Spleen (tissue), 11 donors: ENCODE measurements at regions not wholly inside any gene's neighbourhood (a gene's known extent, or its start where the extent isn't known, plus 50 kb on each side); places are given as distances from the start of the nearest gene placed in this dataset.

Experiments used
- DNase-seq: peaks from one replicate; pipeline ENCODE4 v3.0.0-alpha.2; 2020
- H3K27ac ChIP-seq, 8 donors: fragments of 200-600 bp; sonication (generic) in 7 of 8; 1 replicate in 4 of 8; 2 replicates in 4 of 8; pipeline versions ENCODE4 v1.5.0 to v1.8.0; 2016 to 2021; ENCODE audit warnings: inconsistent platforms in 4 of 8, mild to moderate bottlenecking in 4 of 8, moderate library complexity in 1 of 8
- H3K27me3 ChIP-seq, 7 donors: fragments of 200-600 bp; sonication (generic) in 6 of 7; replicated peaks in 1 of 7; 1 replicate in 4 of 7; 2 replicates in 3 of 7; pipeline versions ENCODE4 v1.5.0 to v1.8.0; 2016 to 2021; ENCODE audit warnings: inconsistent platforms in 3 of 7, mild to moderate bottlenecking in 1 of 7
- H3K36me3 ChIP-seq, 6 donors: fragments of 200-600 bp; sonication (generic) in 5 of 6; 1 replicate in 4 of 6; 2 replicates in 2 of 6; pipeline versions ENCODE4 v1.5.0 to v1.8.0; 2016 to 2021; ENCODE audit warnings: inconsistent platforms in 2 of 6
- H3K4me1 ChIP-seq, 6 donors: fragments of 200-600 bp; sonication (generic) in 5 of 6; 1 replicate in 3 of 6; 2 replicates in 3 of 6; pipeline versions ENCODE4 v1.5.0 to v1.8.0; 2016 to 2021; ENCODE audit warnings: inconsistent platforms in 3 of 6
- H3K4me3 ChIP-seq, 8 donors: fragments of 200-600 bp; sonication (generic) in 7 of 8; 1 replicate in 4 of 8; 2 replicates in 4 of 8; pipeline versions ENCODE4 v1.5.0 to v1.8.0; 2016 to 2021; ENCODE audit warnings: inconsistent platforms in 4 of 8, mild to moderate bottlenecking in 4 of 8, moderate library complexity in 2 of 8
- H3K9me3 ChIP-seq, 8 donors: fragments of 200-600 bp; sonication (generic) in 7 of 8; 1 replicate in 4 of 8; 2 replicates in 4 of 8; pipeline versions ENCODE4 v1.5.0 to v1.8.0; 2016 to 2021; ENCODE audit warnings: inconsistent platforms in 4 of 8
- POLR2A ChIP-seq, 3 donors: fragments of 450-650 bp; IDR thresholded peaks; one replicate each; pipeline ENCODE4 v1.5.1; 2017; ENCODE audit warnings: antibody characterized with exemption in 3 of 3, mild to moderate bottlenecking in 1 of 3
- POLR2AphosphoS5 ChIP-seq, 3 donors: sonication (generic); formaldehyde crosslinking; IDR thresholded peaks; one replicate each; pipeline ENCODE4 v1.5.1; 2017; ENCODE audit warnings: antibody characterized with exemption in 3 of 3
- WGBS, 5 donors: extraction: QIAGEN DNeasy Blood & Tissue Kit in 3 of 5; methylation state at CpG; one replicate each; pipeline versions ENCODE4 v1.1.5 to v1.1.7; 2013 to 2018; 5-methylcytosine and 5-hydroxymethylcytosine counted together
- intact Hi-C: fragments of 100-400 bp; cut with DNase I; formaldehyde crosslinking; loops from one replicate; pipeline ENCODE4 v1.15.0; 2023; ENCODE audit warnings: low total_unique reads
- TF ChIP-seq, protein P1 (sequence below), 11 experiments: fragments of 200-600 bp in 7 of 11; fragments of 450-650 bp in 4 of 11; sonication (generic) in 4 of 11; IDR thresholded peaks in 8 of 11; conservative IDR thresholded peaks in 3 of 11; 1 replicate in 7 of 11; 2 replicates in 4 of 11; pipeline versions ENCODE4 v1.4.0 to v1.8.0; 2016 to 2021; ENCODE audit warnings: antibody characterized with exemption in 11 of 11, inconsistent platforms in 4 of 11, mild to moderate bottlenecking in 1 of 11
- donor health status: healthy with polysubstance abuse.
- donor health status: DM: no; HTN: no; CAD: no; lungs with moderate emphysema.
- donor health status: DM: no; HTN: no; CAD: no.
- donor health status: Bipolar disorder and iron deficiency.
- donor health status: healthy.
- donor health status: DM: no; HTN: no; CAD: no.
- donor health status: DM: yes; HTN: yes; CAD: no.

DNA sequence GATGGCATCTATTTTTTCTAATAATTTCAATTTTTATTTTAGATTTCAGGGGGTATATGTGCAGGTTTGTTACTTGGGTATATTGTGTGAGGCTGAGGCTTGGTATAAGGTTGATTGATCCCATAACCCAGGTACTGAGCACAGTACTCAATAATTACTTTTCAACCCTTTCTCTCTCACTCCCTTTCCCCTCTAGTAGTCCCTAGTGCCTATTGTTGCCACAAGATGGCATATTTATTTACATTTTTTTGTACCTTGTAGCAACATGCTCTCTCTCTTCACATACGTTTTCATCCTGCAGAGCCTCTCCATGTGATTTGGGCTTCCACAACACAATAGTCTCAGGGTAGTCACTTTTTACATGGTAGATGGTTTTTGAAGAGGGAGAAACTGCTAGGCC lies 172.0 kb downstream of the ATOH1 start:
- H3K27ac ChIP-seq, result no peak overlapping the region
- TF ChIP-seq POLR2AphosphoS5 (IDR thresholded peaks at IDR 0.05) (no peak), POLR2A (IDR thresholded peaks at IDR 0.05) (no peak)
- TF ChIP-seq, protein P1, sequence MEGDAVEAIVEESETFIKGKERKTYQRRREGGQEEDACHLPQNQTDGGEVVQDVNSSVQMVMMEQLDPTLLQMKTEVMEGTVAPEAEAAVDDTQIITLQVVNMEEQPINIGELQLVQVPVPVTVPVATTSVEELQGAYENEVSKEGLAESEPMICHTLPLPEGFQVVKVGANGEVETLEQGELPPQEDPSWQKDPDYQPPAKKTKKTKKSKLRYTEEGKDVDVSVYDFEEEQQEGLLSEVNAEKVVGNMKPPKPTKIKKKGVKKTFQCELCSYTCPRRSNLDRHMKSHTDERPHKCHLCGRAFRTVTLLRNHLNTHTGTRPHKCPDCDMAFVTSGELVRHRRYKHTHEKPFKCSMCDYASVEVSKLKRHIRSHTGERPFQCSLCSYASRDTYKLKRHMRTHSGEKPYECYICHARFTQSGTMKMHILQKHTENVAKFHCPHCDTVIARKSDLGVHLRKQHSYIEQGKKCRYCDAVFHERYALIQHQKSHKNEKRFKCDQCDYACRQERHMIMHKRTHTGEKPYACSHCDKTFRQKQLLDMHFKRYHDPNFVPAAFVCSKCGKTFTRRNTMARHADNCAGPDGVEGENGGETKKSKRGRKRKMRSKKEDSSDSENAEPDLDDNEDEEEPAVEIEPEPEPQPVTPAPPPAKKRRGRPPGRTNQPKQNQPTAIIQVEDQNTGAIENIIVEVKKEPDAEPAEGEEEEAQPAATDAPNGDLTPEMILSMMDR (IDR thresholded peaks at IDR 0.05 in 8 of 11, conservative IDR thresholded peaks at IDR 0.05 in 3 of 11), result no peak
- DNase-seq, result no peak
- WGBS, 5 donors, result 36 to 81% (median 59%) methylated on average over 1 of the region's 1 CpG
- intact Hi-C loops, result no loop called here
- no peak overlapping the region for H3K4me3 ChIP-seq
- H3K9me3 ChIP-seq, result peaks cover 0 to 3% (median 0%) of the 10 kb centered on the region in 8 donors
- H3K27me3 ChIP-seq, result no peaks in the 10 kb centered on the region
- H3K36me3 ChIP-seq, result no peaks in the 10 kb centered on the region
- H3K4me1 ChIP-seq, result no peaks in the 10 kb centered on the region

DNA sequence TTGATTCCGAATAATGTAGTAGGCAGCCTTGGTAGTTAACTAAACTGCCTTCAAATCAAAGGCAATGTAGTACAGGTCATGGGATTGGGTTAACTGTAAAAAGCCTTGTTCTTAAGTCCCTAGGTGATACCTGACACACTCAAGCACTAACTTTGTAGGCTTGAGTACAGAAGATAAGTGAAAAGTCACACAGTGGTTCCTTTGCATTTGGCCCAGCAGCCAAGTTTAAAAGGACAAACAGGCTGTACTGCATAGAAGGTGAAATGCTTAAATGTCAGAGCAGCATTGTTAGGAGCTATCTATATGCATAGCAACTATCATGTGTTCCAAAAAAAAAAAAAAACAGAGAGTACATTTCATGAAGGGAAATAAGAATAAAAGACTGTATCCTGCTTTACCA lies 178.4 kb downstream of the ATOH1 start:
- no peak overlapping the region for H3K27ac ChIP-seq
- H3K27me3 ChIP-seq, result no peaks in the 10 kb centered on the region
- intact Hi-C loops, result no loop called here
- TF ChIP-seq POLR2AphosphoS5 (IDR thresholded peaks at IDR 0.05) (no peak), POLR2A (IDR thresholded peaks at IDR 0.05) (no peak)
- TF ChIP-seq, protein P1 (IDR thresholded peaks at IDR 0.05 in 8 of 11, conservative IDR thresholded peaks at IDR 0.05 in 3 of 11), result no peak
- H3K4me1 ChIP-seq, result no peaks in the 10 kb centered on the region
- H3K4me3 ChIP-seq, result no peak overlapping the region
- DNase-seq, result no peak
- no peaks in the 10 kb centered on the region for H3K36me3 ChIP-seq
- H3K9me3 ChIP-seq, result peaks cover 0 to 3% (median 0%) of the 10 kb centered on the region in 8 donors
- 72 to 95% (median 86%) methylated on average over 1 of the region's 1 CpG for WGBS, 5 donors

DNA sequence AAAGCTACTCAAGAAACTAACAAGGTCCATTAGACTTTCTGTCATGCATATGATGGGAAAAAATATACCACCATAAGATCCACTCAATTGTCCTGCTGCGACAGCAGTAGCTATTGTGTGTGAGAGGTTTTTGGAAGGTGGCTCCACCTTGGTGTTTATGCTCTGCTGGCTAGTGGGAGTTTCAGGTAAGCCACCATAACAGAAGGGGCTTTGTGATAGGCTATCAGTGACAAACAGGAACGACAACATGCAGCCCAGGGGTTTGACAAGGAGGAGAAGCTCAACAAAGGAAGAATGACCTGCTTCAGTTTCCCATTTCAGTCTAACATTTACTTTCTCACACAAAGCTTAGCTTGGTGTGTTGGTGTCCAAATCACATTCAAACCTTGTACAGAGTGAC lies 182.6 kb downstream of the ATOH1 start:
- Histone ChIP-seq H3K4me1 (no peaks in the 10 kb centered on the region), H3K27me3 (no peaks in the 10 kb centered on the region), H3K36me3 (no peaks in the 10 kb centered on the region), H3K9me3 (peaks cover 0 to 11% (median 0%) of the 10 kb centered on the region in 8 donors), H3K27ac (no peak overlapping the region), H3K4me3 (no peak overlapping the region)
- WGBS, 5 donors, result 64 to 81% (median 74%) methylated on average over 2 of the region's 2 CpGs
- no peak for DNase-seq
- intact Hi-C loops, result no loop called here
- TF ChIP-seq POLR2A (IDR thresholded peaks at IDR 0.05) (no peak), POLR2AphosphoS5 (IDR thresholded peaks at IDR 0.05) (no peak)
- TF ChIP-seq, protein P1 (IDR thresholded peaks at IDR 0.05 in 8 of 11, conservative IDR thresholded peaks at IDR 0.05 in 3 of 11), result no peak

DNA sequence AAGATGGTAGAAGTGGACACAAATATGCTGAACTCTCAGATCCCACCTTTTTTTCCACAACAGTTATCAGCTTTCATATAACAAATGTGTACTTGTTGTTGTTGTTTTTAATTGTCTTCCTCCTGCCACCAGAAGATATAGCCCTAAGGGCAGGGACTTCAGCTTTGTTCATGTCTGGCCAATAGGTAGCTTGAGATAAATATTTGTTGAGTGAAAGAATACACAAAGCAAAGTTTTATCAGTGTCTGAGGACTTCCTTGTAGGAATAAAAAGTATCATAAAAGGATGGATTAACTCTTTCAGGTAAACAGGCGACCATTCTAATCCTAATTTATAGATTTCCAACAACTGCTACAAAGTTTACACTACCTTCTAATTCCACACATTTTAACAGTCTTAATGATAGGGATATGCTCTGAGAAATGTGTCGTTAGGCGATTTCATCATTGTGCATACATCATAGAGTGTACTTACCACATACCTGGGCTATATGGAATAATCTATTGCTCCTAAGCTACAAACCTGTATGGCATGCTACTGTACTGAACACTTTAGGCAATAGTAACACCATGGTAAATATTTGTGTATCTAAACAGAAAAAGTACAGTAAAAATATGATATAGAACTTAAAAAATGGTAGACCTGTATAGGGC lies 186.1 kb downstream of the ATOH1 start:
- Histone ChIP-seq H3K9me3 (peaks cover 0 to 13% (median 4%) of the 10 kb centered on the region in 8 donors), H3K27me3 (no peaks in the 10 kb centered on the region), H3K27ac (no peak overlapping the region), H3K4me1 (no peaks in the 10 kb centered on the region), H3K4me3 (no peak overlapping the region), H3K36me3 (no peaks in the 10 kb centered on the region)
- TF ChIP-seq POLR2A (IDR thresholded peaks at IDR 0.05) (no peak), POLR2AphosphoS5 (IDR thresholded peaks at IDR 0.05) (no peak)
- TF ChIP-seq, protein P1 (IDR thresholded peaks at IDR 0.05 in 8 of 11, conservative IDR thresholded peaks at IDR 0.05 in 3 of 11), result no peak
- 80 to 90% (median 86%) methylated on average over 3 of the region's 3 CpGs for WGBS, 5 donors
- DNase-seq, result no peak
- intact Hi-C loops, result no loop called here
